ENCODE measurements at regions not wholly inside any gene's neighbourhood (a gene's known extent, or its start where the extent isn't known, plus 50 kb on each side); places are given as distances from the start of the nearest gene placed in this dataset.

GRCh38 chr16:14002416-14002990 is 68.6 kb upstream of the MRTFB start:
- Histone ChIP-seq H3K27ac (ENCODE audit: extremely low read depth, low read depth, low read length) (no peak overlapping the region), H2AFZ (ENCODE audit: low read depth, low read length) (no peak overlapping the region), H3K9me1 (ENCODE audit: control insufficient read depth, insufficient read depth, low read length) (no peaks in the 10 kb centered on the region), H3K27me3 (ENCODE audit: control insufficient read depth in 2 of 2, insufficient read depth in 2 of 2, low read length in 2 of 2) (peaks cover 17 to 37% of the 10 kb centered on the region in 2 experiments), H4K20me1 (replicated peaks; ENCODE audit: control insufficient read depth, insufficient read depth, low read length) (0 out of 2 replicates have a peak, but pooled peaks cover 6% of the 10 kb centered on the region), H3K9me3 (replicated peaks; ENCODE audit: control insufficient read depth, insufficient read depth, low read depth, low read length) (no peaks in the 10 kb centered on the region), H3K4me2 (ENCODE audit: insufficient read depth, low read length) (no peak overlapping the region), H3K4me1 (replicated peaks in 1 of 2; ENCODE audit: control insufficient read depth in 2 of 2, insufficient read depth in 2 of 2, low read length in 2 of 2) (peaks cover 9 to 22% of the 10 kb centered on the region in 2 experiments; a peak in 4 of 5 replicates), H3K9ac (ENCODE audit: insufficient read depth in 1 of 2, low read depth in 2 of 2, low read length in 2 of 2) (no peak overlapping the region), H3K36me3 (ENCODE audit: control insufficient read depth, insufficient read depth, low read length) (no peaks in the 10 kb centered on the region), H3K79me2 (ENCODE audit: control insufficient read depth, insufficient read depth, low read length) (no peaks in the 10 kb centered on the region), H3K4me3 (no peak overlapping the region)
- no peak for ATAC-seq
- FAIRE-seq: no peak
- in situ Hi-C loops (cut with MboI): no loop called here
- CTCF ChIA-PET (ENCODE audit: low intra/inter-chr PET ratio): no interaction called here
- no peak for TF ChIP-seq JUND (IDR thresholded peaks at IDR 0.05; ENCODE audit: borderline replicate concordance, low read depth, low read length)
- no peak for TF ChIP-seq JUND (tag; IDR thresholded peaks at IDR 0.05; ENCODE audit: borderline replicate concordance, low read depth, low read length)
- TF ChIP-seq ZNF445 (CRISPR knock-in tag; IDR thresholded peaks at IDR 0.05; ENCODE audit: low read depth): no peak
- TF ChIP-seq SMARCA5 (IDR thresholded peaks at IDR 0.05): no peak
- no peak for TF ChIP-seq ZNF133 (CRISPR knock-in tag; IDR thresholded peaks at IDR 0.05)
- no peak for TF ChIP-seq ATF3 (IDR thresholded peaks at IDR 0.05)
- no peak for TF ChIP-seq ATF3 (CRISPR knock-in tag; conservative IDR thresholded peaks at IDR 0.05)
- no peak for TF ChIP-seq ZBTB7A (IDR thresholded peaks at IDR 0.05; ENCODE audit: borderline replicate concordance, control insufficient read depth, low read depth, low read length)
- TF ChIP-seq ZNF766 (CRISPR knock-in tag; conservative IDR thresholded peaks at IDR 0.05): no peak
- TF ChIP-seq NFYB (IDR thresholded peaks at IDR 0.05; ENCODE audit: extremely low read depth, insufficient read length): no peak
- no peak for TF ChIP-seq SNRNP70 (optimal IDR thresholded peaks at IDR 0.05; ENCODE audit: low read depth, low read length)
- no peak for TF ChIP-seq CXXC5 (CRISPR knock-in tag; IDR thresholded peaks at IDR 0.05)
- TF ChIP-seq RBM25 (IDR thresholded peaks at IDR 0.05; ENCODE audit: low read depth, low read length, severe bottlenecking): no peak
- TF ChIP-seq BHLHE40 (IDR thresholded peaks at IDR 0.05; ENCODE audit: low read length): no peak
- TF ChIP-seq PKNOX1 (IDR thresholded peaks at IDR 0.05): no peak
- TF ChIP-seq WHSC1 (IDR thresholded peaks at IDR 0.05; ENCODE audit: low read length): no peak
- no peak for TF ChIP-seq ATF4 (CRISPR knock-in tag; IDR thresholded peaks at IDR 0.05)
- no TSS peak for BruUV-seq (replicated peaks)
- DNase-seq (ENCODE audit: extremely low read depth in 1 of 4, low spot score in 3 of 4): no peak
- 15% methylated on average over 13 of the region's 13 CpGs for WGBS (ENCODE audit: insufficient coverage, low coverage, missing lambda C conversion rate)
- POLR2A ChIA-PET: interaction anchor here (0.6 kb wide), 1 partner anchor 170 kb away, joined by 3 read pairs; no protein-coding TSS in a partner anchor
- intact Hi-C loops (cut with micrococcal nuclease): no loop called here

Data from K562 (cell line).